ENCODE measurements at regions not wholly inside any gene's neighbourhood (a gene's known extent, or its start where the extent isn't known, plus 50 kb on each side); places are given as distances from the start of the nearest gene placed in this dataset.

- no peak for DNase-seq
Measured at GRCh38 chr10:10489805-10490571, 527.7 kb upstream of the CELF2 start.

DNA sequence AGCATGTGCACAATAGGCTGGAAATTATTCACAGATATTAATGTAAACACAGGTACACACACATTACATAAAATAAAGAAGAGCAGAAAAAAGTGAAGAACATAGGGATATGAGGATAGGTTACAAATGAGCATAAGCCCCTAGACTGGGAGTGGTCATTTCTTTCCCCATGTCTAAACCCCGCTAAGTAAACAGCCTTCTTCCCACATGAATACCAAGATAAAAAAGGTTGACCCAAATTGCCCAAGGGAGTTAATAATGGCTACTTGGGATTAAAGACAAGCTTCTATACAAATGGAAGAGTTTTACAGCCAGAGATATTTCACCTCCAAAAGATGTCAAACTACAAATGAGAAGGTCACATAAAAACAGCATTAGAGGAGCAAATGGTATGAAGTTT lies 527.1 kb upstream of the CELF2 start:
- DNase-seq: no peak

DNA sequence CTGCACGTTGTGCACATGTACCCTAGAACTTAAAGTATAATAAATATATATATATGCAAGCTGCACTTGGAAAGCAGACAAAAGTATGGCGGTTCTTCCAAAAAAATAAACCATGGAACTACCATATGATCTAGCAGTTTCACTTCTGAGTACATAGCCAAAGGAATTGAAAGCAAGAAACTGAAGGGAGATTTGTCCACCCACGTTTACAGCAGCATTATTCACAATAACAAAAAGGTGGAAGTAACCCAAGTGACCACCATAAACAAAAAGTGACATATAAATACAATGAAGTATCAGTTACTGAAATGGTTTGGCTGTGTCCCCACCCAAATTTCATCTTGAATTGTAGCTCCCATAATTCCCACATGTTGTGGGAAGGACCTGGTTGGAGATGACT lies 525.3 kb upstream of the CELF2 start:
- DNase-seq: no peak

- no peak for DNase-seq
Measured at GRCh38 chr10:10493833-10494232, 523.8 kb upstream of the CELF2 start.

DNA sequence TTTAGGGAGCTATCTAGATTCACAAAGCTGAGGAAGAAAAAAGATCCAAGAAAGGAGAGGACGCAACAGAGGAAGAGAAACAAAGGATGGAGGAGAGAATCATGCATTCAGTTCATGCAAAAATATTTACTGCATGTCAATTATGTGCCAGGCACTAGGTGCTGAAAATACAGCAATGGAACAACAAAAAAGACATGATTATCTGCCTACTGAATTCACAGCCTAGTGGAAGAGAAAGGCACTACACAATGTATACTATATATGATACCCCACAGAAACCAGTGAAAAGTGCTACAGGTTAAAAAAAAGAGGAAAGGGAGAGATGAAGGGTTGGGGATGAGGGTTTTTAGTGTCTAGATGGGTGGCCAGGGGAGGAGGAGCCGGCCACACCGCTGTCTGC lies 520.4 kb upstream of the CELF2 start:
- DNase-seq: no peak

DNA sequence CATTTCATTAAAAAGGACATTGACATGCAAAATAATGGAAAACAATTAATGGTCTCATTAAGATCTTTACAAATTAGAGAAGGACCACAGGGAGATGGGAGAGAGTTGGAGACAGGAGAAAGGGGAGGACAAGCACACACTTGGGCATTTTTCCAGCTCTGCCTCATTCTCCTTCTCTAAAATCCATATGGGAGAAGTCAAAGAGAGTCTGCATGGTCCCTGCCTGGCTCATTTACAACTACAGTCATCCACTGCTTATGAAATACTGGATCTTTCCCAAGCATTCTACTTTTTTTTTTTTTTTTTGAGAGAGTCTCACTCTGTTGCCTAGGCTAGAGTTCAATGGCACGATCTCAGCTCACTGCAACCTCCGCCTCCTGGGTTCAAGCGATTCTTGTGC lies 518.9 kb upstream of the CELF2 start:
- no peak for DNase-seq

GRCh38 chr10:10499839-10500238 lies 517.8 kb upstream of the CELF2 start:
- no peak for DNase-seq

GRCh38 chr10:10500937-10501336 lies 516.7 kb upstream of the CELF2 start:
- DNase-seq: no peak

DNA sequence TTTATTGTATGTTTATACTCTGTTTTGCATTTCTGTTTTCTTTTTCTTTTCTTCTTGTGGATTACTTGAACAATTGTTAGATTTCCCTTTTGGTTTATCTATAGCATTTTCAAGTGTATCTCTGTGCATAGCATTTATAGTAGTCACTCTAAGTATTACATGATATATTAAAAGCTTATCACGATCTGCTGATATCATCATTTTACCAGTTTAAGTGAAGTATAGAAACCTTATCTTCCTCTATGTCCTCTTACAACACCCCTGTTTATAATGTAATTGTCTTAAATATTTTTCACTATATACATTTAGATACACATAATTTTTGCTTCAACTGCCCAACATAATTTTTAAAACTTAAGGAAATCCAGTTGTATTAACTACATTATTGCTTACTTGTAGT lies 513.9 kb upstream of the CELF2 start:
- no peak for DNase-seq

DNA sequence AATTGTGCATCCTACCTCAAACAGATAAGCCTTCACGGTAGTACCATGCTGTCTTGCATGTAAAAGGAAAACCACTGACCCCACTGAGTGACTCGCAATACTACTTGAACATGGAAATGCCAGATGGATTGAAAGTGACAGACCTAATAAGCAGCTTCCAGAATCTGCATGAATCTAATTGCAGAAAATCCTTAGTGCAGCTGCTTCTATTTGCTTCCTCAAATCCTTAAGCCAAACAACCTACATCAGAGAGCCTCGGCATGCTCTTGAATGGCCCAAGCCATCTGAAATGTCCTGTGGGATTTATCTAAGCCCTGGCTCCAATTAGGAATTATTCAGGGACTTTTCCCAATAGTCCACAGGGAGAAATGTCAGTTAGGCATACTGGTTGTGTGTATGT lies 509.5 kb upstream of the CELF2 start:
- DNase-seq: no peak

DNA sequence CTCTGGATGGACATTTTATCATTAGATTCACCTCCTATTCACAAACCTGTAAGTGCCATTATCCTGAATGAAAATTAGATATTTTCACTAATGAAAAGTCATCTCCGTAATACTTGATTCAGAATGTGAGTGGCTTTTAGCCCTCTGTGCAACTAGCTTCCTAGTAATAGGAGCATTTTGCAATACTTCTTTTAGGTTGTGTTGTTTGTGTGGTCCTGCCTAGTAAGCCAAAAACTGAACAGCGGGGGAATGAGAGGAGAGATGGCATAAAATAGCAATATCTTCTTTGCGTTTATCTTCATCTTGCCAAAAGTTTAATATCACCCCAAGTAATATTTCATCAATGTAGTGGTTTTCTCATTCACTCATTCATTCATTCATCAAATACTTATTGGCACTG lies 507.5 kb upstream of the CELF2 start:
- DNase-seq: no peak

DNA sequence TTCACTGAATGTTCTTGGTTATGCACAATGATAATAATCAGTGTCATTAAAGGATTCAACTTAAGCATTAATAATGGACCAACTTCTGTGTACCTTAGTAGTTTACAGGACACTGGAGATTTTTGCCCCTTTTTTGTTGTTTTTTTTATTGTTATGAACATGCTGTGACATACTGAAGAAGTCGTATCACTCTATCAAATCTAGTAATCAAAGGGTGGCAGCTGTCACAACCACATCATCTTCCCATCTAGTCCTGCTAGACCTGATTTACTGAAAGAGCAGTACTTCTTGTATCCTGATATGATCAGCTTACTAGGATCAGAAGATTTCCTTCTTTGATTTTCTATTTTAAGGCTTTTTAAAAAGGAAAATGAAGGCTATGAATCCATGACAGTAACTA lies 504.6 kb upstream of the CELF2 start:
- DNase-seq: no peak

- no peak for DNase-seq
Measured at GRCh38 chr10:10513898-10514297, 503.8 kb upstream of the CELF2 start.

- no peak for DNase-seq
Measured at GRCh38 chr10:10514797-10515196, 502.9 kb upstream of the CELF2 start.

DNA sequence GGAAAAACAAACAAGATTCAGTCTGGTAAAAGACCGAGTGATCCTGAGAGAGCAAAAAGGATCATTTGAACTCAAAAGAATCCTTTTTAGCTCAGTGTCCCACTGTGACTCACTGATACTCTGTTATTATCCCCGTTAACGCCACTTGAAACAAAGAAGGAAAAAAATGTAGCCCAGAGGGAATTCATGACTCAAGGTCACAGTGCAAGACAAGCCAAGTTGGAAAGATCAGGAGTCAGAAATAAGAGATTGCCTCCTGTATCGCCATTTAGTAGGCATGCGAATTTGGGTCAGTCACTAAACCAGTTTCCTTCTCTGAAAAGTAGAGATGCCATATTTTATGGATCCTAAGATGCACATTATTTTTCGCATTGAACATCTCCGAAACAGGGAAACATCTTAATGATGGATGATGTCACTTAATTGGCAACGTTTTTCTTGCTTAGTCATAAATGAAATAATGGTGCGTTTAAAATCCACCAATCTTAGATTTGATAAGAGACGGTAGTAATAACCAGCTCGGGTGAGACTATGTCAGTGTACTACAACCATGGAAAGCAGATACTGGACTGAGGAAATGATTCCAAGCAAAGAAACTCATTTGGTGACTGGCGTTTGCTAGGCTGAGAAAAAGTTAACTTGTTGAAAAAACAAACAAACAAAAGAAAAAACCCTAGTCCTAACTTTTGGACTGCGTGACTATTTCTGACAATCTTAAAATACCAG lies 502.0 kb upstream of the CELF2 start:
- DNase-seq: no peak

DNA sequence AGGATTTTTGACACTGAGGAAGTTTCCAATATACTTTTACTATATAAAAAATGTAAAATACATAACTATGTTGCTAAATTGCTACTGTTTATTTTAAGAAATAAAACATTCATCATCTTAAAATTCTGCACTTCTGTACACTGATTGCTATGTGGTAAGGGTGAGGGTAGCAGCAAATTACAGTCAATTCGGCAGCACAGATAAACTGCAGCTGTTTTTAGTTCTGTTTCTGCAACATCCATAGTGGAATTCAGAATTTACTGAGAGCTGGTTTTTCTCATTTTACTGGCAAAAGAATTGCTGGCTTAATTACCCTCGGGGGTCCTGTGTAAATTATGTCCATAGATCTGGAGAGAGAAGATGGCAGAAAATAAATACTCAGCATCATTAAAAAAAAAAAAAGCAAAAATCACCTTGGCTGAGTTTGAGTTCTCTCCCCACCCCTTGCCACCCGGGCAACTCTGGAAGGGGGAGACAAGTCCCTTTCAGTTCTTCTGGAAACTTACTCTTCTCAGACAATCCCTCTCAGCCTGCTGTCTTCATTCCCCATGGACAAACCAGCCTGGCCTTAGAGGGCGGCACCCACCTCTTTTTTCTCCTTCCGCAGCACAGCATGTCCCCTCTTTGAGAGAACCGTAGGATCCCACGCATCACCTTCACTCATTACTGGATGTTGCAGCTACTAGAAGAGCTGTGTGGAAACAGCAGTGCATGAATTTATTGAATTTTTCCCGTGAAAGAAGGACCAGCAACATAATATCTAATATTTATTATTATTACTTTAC lies 501.1 kb upstream of the CELF2 start:
- no peak for DNase-seq

- no peak for DNase-seq
Measured at GRCh38 chr10:10517866-10518265, 499.8 kb upstream of the CELF2 start.

DNA sequence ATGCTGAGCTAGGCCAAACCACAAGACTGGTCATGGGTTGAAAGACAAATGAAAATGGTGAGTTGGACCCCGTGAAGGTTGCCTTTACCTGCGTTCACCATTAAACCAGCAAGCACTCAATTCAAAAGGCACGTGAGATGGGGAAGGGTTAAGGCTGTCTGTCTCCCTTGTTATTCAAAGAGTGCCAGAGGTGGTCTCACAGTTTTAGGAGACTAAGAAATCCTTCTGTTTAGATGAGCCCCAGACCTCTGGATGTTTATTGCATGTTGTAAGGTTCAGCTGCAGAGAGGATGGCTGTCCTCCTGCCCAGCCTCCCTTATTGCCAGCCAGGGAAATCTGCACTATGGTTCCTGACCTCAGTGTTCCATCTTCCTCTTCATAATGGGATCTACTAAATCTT lies 498.0 kb upstream of the CELF2 start:
- no peak for DNase-seq

- DNase-seq: no peak
Measured at GRCh38 chr10:10520491-10521385, 496.9 kb upstream of the CELF2 start.

GRCh38 chr10:10526846-10527245 lies 490.8 kb upstream of the CELF2 start:
- no peak for DNase-seq

GRCh38 chr10:10527861-10528562 lies 489.7 kb upstream of the CELF2 start:
- DNase-seq: no peak

DNA sequence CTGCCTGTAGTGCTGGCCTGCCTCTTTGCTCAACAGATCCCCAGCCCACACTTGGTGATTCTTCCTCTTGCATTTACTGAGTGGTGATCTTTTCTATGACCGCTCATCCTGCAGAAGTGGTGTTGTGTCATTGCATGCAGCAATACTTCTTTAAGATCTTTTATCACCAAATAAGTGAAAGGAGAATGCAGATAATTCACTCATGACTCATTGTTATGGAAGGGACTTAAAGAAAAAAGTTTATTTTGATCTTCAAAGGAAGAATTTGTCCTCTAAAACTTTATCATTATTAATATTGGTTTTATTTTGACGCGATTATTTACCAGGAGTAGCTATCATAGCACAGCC lies 489.1 kb upstream of the CELF2 start:
- no peak for DNase-seq
